Dendritic cell treated with granulocyte-macrophage colony-stimulating factor and Interleukin-4, amounts not matched to agents 40 ng/mL and 50 ng/mL, for 4 days (primary cell): ENCODE measurements at regions not wholly inside any gene's neighbourhood (a gene's known extent, or its start where the extent isn't known, plus 50 kb on each side); places are given as distances from the start of the nearest gene placed in this dataset.

Source experiments
- H3K27ac Mint-ChIP-seq: one replicate; pipeline ENCODE4 v1.8.0; 2022; ENCODE audit warnings: mild to moderate bottlenecking, mixed read lengths
- H3K27me3 Mint-ChIP-seq: one replicate; pipeline ENCODE4 v1.8.0; 2022; ENCODE audit warnings: mild to moderate bottlenecking, mixed read lengths
- H3K36me3 Mint-ChIP-seq: one replicate; pipeline ENCODE4 v1.8.0; 2022; ENCODE audit warnings: low read depth, mixed read lengths
- H3K4me1 Mint-ChIP-seq: one replicate; pipeline ENCODE4 v1.8.0; 2022; ENCODE audit warnings: low read depth, mixed read lengths
- H3K4me3 Mint-ChIP-seq: one replicate; pipeline ENCODE4 v1.8.0; 2022; ENCODE audit warnings: mild to moderate bottlenecking, moderate library complexity, mixed read lengths
- H3K9me3 Mint-ChIP-seq: one replicate; pipeline ENCODE4 v1.8.0; 2022; ENCODE audit warnings: mixed read lengths
- intact Hi-C: fragments of 100-400 bp; cut with micrococcal nuclease; formaldehyde crosslinking; loops from one replicate; pipeline ENCODE4 v1.15.0; 2022

- H3K9me3 Mint-ChIP-seq: no peaks in the 10 kb centered on the region
- peaks cover 3% of the 10 kb centered on the region for H3K27me3 Mint-ChIP-seq
- H3K4me1 Mint-ChIP-seq: no peaks in the 10 kb centered on the region
- intact Hi-C loops: no loop called here
- no peaks in the 10 kb centered on the region for H3K36me3 Mint-ChIP-seq
- H3K4me3 Mint-ChIP-seq: no peak overlapping the region
- no peak overlapping the region for H3K27ac Mint-ChIP-seq
Measured at GRCh38 chr20:56943946-56944945, 315.1 kb downstream of the TFAP2C start.

DNA sequence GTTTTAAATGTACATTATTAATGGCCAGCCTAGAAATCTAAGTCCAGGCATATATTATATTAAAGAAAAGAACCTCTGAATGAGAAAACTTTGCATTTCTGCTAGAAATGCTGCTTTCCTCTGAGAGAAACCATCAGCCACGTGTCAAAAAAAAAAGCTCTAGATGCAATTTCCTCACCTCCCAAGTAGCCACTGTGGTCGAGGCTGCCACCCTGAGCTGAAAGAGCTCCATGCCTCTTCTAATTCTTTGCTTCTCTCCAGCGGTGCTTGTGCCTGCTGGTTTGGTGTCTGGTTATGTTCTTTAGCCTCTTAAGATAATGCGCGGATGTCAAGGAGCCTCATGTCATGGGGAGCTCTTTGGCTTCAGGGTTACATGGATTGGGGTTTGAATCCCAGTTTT, 316.0 kb downstream of the TFAP2C start:
- Mint-ChIP-seq H3K4me1 (no peaks in the 10 kb centered on the region), H3K27me3 (peaks cover 5% of the 10 kb centered on the region), H3K36me3 (no peaks in the 10 kb centered on the region), H3K27ac (no peak overlapping the region), H3K9me3 (no peaks in the 10 kb centered on the region), H3K4me3 (no peak overlapping the region)
- intact Hi-C loops: no loop called here

- Mint-ChIP-seq H3K4me3 (no peak overlapping the region), H3K9me3 (no peaks in the 10 kb centered on the region), H3K4me1 (no peaks in the 10 kb centered on the region), H3K36me3 (no peaks in the 10 kb centered on the region), H3K27ac (no peak overlapping the region), H3K27me3 (peaks cover 3% of the 10 kb centered on the region)
- intact Hi-C loops: no loop called here
Measured at GRCh38 chr20:56945901-56946300, 316.8 kb downstream of the TFAP2C start.

GRCh38 chr20:56949318-56949717, 317.1 kb downstream of the BMP7 start:
- H3K27me3 Mint-ChIP-seq: peaks cover 4% of the 10 kb centered on the region
- intact Hi-C loops: no loop called here

DNA sequence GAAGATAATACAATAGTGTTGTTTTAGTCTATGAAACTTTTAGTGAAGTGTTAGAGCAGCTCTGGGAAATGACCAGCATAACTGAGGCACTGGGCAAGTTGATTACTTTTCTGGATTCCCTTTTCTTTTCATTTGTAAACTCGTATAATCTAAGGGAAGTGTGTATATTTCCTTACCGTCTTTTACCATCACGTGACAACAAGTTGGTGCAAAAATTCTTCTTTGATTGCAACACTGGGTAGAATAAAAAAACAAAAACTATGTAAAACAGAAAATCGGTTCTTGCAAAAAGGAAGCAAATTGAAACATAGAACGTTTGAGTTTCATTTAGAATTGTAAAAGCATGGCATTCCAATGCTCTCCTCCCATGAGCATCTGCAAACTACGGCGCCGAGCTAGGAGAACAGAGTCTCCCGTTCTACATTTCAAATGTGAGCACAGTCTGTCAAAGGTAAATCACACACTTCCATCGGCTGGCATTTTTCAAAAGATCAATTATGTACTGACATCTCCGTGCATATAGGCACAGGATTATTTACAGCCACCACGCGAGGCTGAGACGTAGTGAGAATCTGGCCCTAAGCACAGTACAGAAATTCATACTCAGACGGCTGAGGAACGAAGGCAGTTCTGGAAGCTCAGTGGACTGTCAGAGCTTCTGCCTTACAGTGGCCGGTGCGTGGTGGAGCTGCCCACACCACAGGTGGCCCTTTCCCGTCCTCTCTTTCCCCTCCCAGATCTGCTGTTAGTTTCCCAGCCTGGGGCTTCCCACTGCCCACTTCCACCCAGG, 314.0 kb downstream of the BMP7 start:
- Mint-ChIP-seq H3K27ac (no peak overlapping the region), H3K27me3 (peaks cover 21% of the 10 kb centered on the region), H3K9me3 (no peaks in the 10 kb centered on the region)

More at GRCh38 chr20:56949318-56949717, 317.1 kb downstream of the BMP7 start:
- H3K36me3 Mint-ChIP-seq: no peaks in the 10 kb centered on the region
- H3K4me1 Mint-ChIP-seq: no peaks in the 10 kb centered on the region
- H3K27ac Mint-ChIP-seq: no peak overlapping the region
- H3K4me3 Mint-ChIP-seq: no peak overlapping the region
- H3K9me3 Mint-ChIP-seq: no peaks in the 10 kb centered on the region

GRCh38 chr20:56953048-56953586, 313.3 kb downstream of the BMP7 start:
- no peak overlapping the region for H3K27ac Mint-ChIP-seq
- intact Hi-C loops: no loop called here
- H3K9me3 Mint-ChIP-seq: no peaks in the 10 kb centered on the region
- no peak overlapping the region for H3K4me3 Mint-ChIP-seq
- H3K27me3 Mint-ChIP-seq: peaks cover 28% of the 10 kb centered on the region
- peaks cover 7% of the 10 kb centered on the region for H3K4me1 Mint-ChIP-seq
- no peaks in the 10 kb centered on the region for H3K36me3 Mint-ChIP-seq

More for the DNA sequence above, 314.0 kb downstream of the BMP7 start:
- Mint-ChIP-seq H3K4me1 (peaks cover 4% of the 10 kb centered on the region), H3K4me3 (no peak overlapping the region), H3K36me3 (no peaks in the 10 kb centered on the region)
- intact Hi-C loops: no loop called here

DNA sequence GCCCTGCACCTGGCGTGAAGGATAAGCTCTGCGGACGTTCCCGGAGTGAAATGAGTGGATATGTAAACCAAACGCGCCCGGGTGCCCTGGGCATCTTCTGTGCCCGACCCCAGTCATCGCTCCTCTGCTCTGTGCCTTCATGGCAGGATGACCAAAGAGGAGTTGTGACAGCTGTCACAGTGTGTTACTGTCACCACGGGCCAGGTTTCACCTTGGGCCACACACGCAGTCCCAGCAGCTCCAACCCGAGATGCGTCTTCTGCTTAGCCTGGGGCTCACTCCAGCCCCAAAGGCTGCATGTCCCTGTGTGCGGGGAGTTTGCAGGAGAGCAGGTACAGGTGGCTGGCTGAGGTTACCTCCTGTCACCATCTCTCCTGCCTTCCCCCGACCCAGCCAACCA, 311.6 kb downstream of the BMP7 start:
- peaks cover 40% of the 10 kb centered on the region for H3K27me3 Mint-ChIP-seq
- H3K4me1 Mint-ChIP-seq: peaks cover 7% of the 10 kb centered on the region
- H3K36me3 Mint-ChIP-seq: no peaks in the 10 kb centered on the region
- H3K27ac Mint-ChIP-seq: no peak overlapping the region
- no peaks in the 10 kb centered on the region for H3K9me3 Mint-ChIP-seq
- intact Hi-C loops: no loop called here
- H3K4me3 Mint-ChIP-seq: no peak overlapping the region

- Mint-ChIP-seq H3K4me3 (no peak overlapping the region), H3K36me3 (no peaks in the 10 kb centered on the region), H3K9me3 (no peaks in the 10 kb centered on the region), H3K27ac (no peak overlapping the region), H3K4me1 (peaks cover 7% of the 10 kb centered on the region), H3K27me3 (peaks cover 43% of the 10 kb centered on the region)
- intact Hi-C loops: no loop called here
Measured at GRCh38 chr20:56955680-56956079, 310.8 kb downstream of the BMP7 start.

- H3K4me1 Mint-ChIP-seq: peaks cover 7% of the 10 kb centered on the region
- H3K9me3 Mint-ChIP-seq: no peaks in the 10 kb centered on the region
- H3K27me3 Mint-ChIP-seq: peaks cover 43% of the 10 kb centered on the region
- no peaks in the 10 kb centered on the region for H3K36me3 Mint-ChIP-seq
- intact Hi-C loops: no loop called here
- no peak overlapping the region for H3K4me3 Mint-ChIP-seq
- no peak overlapping the region for H3K27ac Mint-ChIP-seq
Measured at GRCh38 chr20:56956534-56956933, 309.9 kb downstream of the BMP7 start.

DNA sequence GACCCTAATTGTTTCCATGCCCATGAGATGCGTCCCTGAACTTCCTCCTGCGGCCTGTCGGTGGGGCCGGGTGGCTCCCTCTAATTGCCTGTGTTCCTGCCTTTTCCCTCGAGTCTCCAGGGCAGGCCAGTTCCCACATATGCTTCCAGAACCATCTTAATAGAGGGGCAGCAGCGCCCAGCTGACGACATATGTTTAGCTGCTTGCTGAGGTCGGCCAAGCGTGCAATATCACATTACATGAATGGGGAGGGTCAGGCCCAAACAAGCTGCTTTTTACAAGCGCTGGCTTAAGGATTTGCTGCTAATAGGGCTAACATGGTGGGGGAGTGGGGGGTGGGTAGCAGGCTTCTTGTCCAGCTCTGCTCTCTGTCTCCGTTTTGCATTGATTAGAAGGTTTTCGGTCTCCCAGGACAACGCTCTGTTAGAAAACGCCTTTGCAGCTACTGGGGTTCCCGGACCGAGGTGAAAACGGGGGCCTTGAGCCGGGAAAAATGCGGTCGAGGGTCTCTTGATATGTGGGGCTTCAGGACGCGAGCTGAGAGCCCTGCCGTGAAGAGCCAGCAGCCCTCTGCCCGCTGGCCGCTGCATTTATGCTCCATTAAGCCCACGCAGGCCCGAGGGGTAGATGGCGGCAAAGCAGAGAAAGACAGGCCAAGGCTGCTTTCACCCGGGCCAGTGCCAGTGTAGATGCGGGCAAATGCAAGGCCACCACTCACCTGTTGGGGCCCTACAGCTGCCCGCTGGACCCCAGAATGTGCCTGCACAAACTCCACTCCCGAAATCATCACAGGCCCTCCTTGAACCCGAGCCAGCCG, 308.5 kb downstream of the BMP7 start:
- H3K27me3 Mint-ChIP-seq: peaks cover 46% of the 10 kb centered on the region
- intact Hi-C loops: no loop called here
- no peaks in the 10 kb centered on the region for H3K36me3 Mint-ChIP-seq
- H3K9me3 Mint-ChIP-seq: no peaks in the 10 kb centered on the region
- H3K27ac Mint-ChIP-seq: no peak overlapping the region
- H3K4me1 Mint-ChIP-seq: peaks cover 7% of the 10 kb centered on the region
- H3K4me3 Mint-ChIP-seq: no peak overlapping the region

- peaks cover 5% of the 10 kb centered on the region for H3K27me3 Mint-ChIP-seq
- no peak overlapping the region for H3K4me3 Mint-ChIP-seq
- no peak overlapping the region for H3K27ac Mint-ChIP-seq
- intact Hi-C loops: no loop called here
- H3K4me1 Mint-ChIP-seq: no peaks in the 10 kb centered on the region
- H3K9me3 Mint-ChIP-seq: peaks cover 5% of the 10 kb centered on the region
- H3K36me3 Mint-ChIP-seq: no peaks in the 10 kb centered on the region
Measured at GRCh38 chr20:56964901-56965300, 301.5 kb downstream of the BMP7 start.

GRCh38 chr20:56967916-56968315, 298.5 kb downstream of the BMP7 start:
- H3K27ac Mint-ChIP-seq: no peak overlapping the region
- H3K9me3 Mint-ChIP-seq: peaks cover 5% of the 10 kb centered on the region
- H3K4me3 Mint-ChIP-seq: no peak overlapping the region
- H3K36me3 Mint-ChIP-seq: no peaks in the 10 kb centered on the region
- no peaks in the 10 kb centered on the region for H3K4me1 Mint-ChIP-seq
- intact Hi-C loops: no loop called here
- peaks cover 6% of the 10 kb centered on the region for H3K27me3 Mint-ChIP-seq

DNA sequence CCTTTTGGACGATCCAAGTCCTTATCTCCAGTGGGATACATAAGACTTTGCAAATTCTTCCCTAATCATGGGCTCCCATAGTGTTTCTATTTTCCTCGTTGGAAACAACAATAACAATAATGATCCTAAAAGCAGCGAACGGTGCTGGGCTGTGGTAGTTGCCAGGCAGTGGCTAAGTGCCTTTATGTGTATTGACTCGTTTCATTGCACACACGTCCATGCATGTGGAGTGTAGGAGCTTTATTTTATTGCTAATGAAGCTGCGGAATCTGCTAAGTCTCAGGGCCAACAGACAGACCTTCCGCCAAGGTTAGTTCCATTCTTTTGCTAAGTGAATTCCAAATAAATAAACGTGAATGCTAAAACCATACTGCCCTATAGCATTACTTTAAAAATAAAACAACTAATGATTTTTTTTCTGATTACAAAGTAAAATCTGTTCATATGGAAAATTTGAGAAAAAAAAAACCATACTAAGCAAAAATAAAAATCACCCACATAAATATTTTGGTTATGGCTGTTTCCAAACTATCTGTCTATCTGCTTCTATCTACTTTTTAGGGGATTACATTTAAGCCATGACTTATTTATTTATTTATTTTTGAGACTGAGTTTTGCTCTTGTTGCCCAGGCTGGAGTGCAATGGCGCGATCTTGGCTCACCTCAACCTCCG, 297.9 kb downstream of the BMP7 start:
- H3K4me1 Mint-ChIP-seq: no peaks in the 10 kb centered on the region
- H3K4me3 Mint-ChIP-seq: no peak overlapping the region
- H3K9me3 Mint-ChIP-seq: peaks cover 5% of the 10 kb centered on the region
- intact Hi-C loops: no loop called here
- H3K27me3 Mint-ChIP-seq: peaks cover 12% of the 10 kb centered on the region
- no peak overlapping the region for H3K27ac Mint-ChIP-seq
- H3K36me3 Mint-ChIP-seq: no peaks in the 10 kb centered on the region
